GM21619 (cell line): ENCODE measurements at regions not wholly inside any gene's neighbourhood (a gene's known extent, or its start where the extent isn't known, plus 50 kb on each side); places are given as distances from the start of the nearest gene placed in this dataset.
"Not testable (repeated sequence)": the region's sequence is repeated elsewhere in the genome, so short reads cannot be mapped to it uniquely, and the experiment has no call there.

Source experiments
- ATAC-seq: cut with Tn5 transposase; IDR thresholded peaks from one replicate; pipeline ENCODE4 v1.9.1; 2021; ENCODE audit not compliant: unreplicated experiment

DNA sequence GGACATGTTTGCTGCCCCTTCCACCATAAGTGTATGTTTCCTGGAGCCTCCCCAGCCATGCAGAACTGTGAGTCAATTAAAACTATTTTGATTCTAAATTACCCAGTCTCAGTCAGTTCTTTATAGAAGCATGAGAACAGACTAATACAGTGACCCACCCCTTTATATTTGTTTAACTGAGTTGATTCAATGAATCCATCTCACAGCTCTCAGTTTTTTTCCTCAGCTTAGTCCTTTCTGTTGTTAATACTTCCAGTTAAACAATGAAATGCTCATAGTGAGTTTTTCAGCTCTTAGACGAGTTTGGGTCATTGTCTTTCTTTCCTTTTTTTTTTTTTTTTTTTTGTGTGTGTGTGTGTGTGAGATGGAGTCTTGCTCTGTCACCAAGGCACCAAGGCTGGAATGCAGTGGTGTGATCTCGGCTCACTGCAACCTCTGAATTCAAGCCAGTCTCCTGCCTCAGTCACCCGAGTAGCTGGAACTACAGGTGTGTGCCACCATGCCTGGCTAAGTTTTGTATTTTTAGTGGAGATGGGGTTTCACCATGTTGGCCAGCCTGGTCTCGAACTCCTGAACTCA, 627.4 kb downstream of the SPATA31A7 start:
- ATAC-seq = not testable (repeated sequence)

DNA sequence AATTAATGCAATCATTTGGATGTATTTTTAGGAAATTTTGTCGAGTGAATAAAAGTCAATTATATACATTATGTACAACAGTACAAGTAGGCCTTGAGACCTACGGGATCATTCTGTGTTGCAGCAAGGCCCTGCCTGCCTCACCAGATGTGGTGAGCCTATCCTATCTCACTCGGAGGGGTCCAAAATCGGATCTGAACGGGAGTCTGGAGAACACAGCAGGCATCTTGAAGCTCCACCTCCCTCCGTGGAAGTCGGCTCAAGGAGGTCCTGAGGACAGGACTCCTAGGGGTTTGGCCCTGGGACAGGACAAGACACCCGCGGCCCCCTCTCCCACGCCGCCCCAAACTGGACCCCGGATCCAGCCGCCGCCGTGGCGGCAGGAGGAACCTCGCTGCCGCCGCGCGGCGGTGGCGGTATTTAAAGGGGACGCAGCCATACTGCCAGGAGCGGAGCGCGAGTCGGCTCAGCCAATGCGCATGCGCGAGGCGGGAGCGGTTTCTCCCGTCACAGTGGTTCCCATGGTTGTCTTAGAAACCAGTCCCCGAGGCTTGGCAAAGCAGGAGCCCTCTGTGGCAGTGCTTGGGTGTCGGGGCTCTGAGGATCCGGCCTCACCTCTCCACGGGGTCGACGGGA, 663.9 kb downstream of the SPATA31A7 start:
- ATAC-seq = peak; percentile 75

DNA sequence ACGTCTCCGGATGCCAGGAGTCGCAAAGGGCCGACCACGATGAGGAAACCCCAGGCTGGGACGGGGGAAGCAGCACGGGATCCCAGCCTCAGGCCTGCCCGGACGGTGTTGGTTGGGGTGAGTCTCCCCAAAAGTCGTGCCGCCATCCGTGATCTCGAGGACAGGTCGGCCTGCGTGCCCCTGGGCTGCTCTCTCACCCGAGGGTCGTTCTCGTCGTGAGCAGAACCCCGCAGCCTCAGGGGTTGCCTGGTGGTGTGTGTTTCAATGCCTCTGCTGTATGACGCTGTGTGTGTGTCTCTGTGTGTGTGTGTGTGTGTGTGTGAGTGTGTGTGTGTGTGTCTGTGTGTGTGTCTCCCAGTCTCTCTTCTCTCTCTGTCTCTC, 664.4 kb downstream of the SPATA31A7 start:
- not testable (repeated sequence) for ATAC-seq

DNA sequence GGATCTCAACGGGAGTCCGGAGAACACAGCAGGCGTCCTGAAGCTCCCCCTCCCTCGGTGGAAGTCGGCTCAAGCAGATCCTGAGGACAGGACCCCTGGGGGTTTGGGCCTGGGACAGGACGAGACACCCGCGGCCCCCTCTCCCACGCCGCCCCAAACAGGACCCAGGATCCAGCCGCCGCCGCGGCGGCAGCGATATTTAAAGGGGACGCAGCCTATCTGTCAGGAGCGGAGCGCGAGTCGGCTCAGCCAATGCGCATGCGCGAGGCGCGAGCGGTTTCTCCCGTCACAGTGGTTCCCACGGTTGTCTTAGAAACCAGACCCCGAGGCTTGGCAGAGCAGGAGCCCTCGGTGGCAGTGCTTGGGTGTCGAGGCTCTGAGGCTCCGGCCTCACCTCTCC, 666.4 kb downstream of the SPATA31A7 start:
- ATAC-seq = peak; percentile 64

DNA sequence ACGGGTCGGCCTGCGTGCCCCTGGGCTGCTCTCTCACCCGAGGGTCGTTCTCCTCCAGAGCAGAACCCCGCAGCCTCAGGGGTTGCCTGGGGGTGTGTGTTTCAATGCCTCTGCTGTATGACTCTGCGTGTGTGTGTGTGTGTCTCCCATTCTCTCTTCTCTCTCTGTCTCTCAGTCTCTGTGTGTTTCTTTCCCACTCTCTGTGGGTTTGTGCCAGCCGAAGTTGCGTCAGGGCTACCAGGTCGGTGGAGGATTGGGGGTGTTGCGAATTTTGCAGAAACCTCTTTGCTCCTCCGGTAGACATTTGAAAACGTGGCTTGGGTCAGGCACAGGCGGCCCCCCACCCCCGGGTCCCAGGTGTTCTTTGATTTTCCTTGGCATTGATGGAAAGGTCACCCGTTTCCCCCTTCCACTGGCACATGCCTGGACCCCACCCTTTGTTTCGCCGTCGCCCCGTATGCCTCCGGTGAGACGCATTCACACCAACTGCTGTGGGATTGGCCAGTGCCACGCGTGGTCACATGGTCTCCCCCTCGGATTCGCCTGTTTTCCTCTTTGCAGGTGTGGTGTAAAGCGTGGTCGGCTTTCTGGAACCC, 667.1 kb downstream of the SPATA31A7 start:
- not testable (repeated sequence) for ATAC-seq

DNA sequence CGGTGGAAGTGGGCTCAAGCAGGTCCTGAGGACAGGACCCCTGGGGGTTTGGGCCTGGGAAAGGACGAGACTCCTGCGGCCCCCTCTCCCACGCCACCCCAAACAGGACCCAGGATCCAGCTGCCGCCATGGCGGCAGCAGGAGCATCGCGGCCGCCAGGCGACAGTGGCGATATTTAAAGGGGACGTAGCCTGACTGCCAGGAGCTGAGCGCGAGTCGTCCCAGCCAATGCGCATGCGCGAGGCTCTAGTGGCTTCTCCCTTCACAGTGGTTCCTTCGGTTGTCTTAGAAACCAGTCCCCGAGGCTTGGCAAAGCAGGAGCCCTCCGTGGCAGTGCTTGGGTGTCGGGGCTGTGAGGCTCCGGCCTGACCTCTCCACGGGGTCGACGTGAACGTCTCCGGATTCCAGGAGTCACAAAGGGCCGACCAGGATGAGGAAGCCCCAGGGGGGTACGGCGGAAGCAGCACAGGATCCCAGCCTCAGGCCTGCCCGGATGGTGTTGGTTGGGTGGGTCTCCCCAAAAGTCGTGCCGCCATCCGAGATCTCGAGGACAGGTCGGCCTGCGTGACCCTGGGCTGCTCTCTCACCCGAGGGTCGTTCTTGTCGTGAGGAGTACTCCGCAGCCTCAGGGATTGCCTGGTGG, 668.0 kb downstream of the SPATA31A7 start:
- ATAC-seq = peak; percentile 82

DNA sequence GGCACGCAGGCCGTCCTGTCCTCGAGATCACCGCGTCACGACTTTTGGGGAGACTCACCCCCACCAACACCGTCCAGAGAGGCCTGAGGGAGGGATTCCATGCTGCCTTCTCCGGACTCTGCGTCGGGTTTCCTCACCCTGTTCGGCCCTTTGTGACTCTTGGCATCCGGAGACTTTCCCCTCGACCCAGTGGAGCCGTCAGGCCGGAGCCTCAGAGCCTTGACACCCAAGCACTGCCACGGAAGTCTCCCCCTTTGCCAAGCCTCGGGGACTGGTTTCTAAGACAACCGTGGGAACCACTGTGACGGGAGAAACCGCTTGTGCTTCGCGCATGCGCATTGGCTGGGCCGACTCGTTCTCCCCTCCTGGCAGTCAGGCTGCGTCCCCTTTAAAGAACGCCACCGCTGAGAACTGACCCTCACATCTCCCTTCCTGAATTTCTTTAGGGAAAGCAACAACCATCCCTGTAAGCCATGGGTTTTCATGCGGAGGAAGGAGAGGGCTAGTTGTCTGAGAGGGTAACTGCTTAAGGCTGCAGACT, 672.7 kb downstream of the SPATA31A7 start:
- not testable (repeated sequence) for ATAC-seq

DNA sequence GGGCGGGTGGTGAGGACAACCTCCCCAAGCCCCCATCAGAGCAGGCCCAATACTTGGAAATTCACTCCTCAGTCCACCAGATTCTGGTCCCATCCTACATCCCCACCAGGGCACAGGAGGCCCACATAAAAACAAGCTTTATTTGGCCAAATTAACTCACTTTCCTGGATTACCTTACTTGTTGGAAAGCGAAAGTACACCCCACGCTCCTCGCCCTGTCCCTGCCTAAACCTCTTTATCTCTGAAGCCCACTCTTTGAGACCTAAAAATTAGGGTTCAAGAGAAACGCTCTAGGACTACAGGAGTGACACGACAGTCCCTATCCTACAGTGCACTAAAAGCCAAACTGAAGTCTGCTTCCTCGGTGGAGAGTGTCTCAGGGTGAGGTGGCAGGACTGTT, 674.6 kb downstream of the SPATA31A7 start:
- ATAC-seq = not testable (repeated sequence)

DNA sequence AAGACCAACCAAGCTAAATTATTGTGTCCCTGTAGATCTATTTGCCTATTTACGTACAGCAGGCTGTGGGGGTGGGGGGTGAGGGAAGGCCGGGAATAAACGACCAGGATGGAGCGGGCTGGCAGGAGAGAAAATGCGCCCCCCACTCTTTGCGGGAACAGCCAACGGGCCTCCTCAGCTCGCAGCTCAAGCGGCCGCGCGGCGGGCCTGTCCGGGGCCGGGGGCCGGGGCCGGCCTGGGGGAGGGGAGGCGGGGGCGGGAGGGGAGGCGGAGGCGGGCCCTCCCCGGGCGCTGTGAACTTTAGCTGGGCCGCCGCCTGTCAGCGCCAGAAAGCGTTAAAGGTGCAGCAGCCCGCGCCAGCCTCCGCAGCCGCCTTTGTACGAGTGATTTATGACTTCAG, 679.1 kb downstream of the SPATA31A7 start:
- ATAC-seq = not testable (repeated sequence)

DNA sequence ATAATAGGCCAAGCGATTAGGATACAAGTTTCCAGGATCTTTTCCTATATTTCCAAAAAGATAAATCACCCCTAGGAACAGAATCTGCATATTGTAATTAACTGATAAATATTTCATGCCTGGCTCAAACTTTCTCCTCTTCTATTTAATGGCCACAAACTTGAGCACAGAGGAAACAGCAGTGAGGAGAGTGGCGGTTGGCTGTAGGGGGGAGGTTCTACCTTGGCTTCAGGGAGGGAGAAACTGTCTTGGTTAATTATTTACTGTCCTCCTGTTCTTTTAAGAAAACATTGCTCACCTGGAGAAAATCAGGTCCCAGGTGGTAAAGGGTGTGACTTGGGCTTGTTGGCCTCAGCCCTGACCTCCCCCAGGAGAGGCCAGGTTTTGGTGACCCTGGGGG, 682.5 kb downstream of the SPATA31A7 start:
- ATAC-seq = not testable (repeated sequence)
